NCI-H82 (cell line): ENCODE measurements at regions not wholly inside any gene's neighbourhood (a gene's known extent, or its start where the extent isn't known, plus 50 kb on each side); places are given as distances from the start of the nearest gene placed in this dataset.
"Not testable (repeated sequence)": the region's sequence is repeated elsewhere in the genome, so short reads cannot be mapped to it uniquely, and the experiment has no call there.

ENCODE experiments used
- DNase-seq: peaks from one replicate; lab custom pipeline; 2025; lab: John Stamatoyannopoulos, UW

- DNase-seq = no peak
Observed at GRCh38 chr1:219560856-219561255, 52.0 kb downstream of the ZC3H11B start.

- no peak for DNase-seq
Observed at GRCh38 chr1:219559899-219560298, 53.0 kb downstream of the ZC3H11B start.

GRCh38 chr1:219555806-219556205, 57.1 kb downstream of the ZC3H11B start:
- no peak for DNase-seq

DNA sequence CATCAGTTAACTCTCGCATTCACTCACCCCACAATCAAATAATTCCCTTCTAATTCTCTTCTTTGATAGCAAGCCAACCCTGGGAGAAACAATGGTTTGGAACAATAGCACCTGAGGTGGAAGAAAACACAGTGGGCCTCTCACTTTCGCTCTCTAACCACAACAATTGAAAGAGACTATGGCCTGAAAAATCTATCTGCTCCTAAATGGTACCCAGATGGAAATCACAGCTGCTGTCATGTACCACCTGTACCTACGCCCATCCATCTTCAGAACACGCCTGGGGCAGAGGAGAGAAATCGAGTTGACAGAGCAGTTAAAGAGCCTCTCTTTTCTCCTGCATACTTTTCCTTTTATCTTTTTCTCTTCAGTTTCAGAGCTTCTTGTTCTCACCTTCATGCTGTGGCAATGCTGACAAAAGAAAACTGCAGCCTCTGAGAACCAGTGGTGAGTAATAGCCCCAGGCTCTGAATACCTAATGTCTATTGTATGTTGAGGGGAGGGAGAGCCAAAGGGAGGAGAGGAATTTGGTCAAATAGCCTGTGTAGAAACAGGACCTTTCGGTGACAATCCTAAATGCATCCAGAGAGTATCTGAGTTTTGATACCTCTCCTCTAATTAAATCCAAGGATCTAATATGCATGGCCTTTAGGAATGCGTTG, 57.7 kb downstream of the ZC3H11B start:
- no peak for DNase-seq

DNA sequence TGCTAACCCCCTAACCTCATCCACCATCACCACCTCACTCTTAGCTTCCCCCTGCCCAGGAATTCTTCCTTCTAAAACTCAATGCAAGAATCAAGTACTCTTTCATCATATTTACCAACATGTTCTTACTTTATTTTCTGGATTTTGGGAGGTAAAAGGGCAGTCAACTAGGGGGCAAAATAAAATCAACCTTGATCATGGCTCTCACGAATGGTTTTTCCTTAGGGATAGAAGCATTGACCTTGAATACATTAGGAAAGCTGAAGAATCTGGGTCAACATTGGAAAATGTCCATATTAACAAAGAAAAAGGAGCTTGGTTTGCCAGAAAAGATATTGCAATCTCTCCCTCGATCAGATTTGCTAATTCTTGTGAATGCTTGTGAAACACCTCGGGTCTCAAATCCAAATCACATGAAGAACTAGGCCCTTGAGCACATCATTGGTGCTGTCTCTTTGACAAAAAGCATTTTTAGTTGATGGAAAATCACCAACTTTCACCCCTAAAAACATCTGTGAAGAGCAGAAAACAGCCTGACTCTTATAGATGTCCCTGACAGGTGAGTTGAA, 58.9 kb downstream of the ZC3H11B start:
- DNase-seq = no peak

GRCh38 chr1:219550201-219550600, 62.7 kb downstream of the ZC3H11B start:
- no peak for DNase-seq

- DNase-seq = no peak
Observed at GRCh38 chr1:219549215-219549614, 63.7 kb downstream of the ZC3H11B start.

DNA sequence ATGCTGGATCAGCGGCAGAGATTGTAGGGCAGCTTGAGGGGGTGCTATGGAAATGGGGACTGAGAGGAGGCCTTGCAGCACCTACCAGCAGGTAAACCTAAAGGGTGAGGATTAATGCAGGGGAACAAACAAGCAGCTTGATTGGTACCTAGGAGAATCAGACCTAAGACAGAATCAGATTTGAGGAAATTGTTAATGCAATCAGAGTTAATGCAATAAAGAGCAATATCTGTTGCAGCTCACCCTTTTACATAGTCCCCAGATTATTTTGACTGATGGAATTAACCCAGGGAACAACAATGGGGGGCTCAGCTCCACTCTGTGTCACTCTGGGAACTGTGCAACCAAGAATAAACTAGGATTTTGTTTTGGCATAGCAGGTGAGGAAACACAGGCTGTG, 64.5 kb downstream of the ZC3H11B start:
- peak; percentile 67 for DNase-seq

- not testable (repeated sequence) for DNase-seq
Observed at GRCh38 chr1:219545756-219546155, 67.1 kb downstream of the ZC3H11B start.

DNA sequence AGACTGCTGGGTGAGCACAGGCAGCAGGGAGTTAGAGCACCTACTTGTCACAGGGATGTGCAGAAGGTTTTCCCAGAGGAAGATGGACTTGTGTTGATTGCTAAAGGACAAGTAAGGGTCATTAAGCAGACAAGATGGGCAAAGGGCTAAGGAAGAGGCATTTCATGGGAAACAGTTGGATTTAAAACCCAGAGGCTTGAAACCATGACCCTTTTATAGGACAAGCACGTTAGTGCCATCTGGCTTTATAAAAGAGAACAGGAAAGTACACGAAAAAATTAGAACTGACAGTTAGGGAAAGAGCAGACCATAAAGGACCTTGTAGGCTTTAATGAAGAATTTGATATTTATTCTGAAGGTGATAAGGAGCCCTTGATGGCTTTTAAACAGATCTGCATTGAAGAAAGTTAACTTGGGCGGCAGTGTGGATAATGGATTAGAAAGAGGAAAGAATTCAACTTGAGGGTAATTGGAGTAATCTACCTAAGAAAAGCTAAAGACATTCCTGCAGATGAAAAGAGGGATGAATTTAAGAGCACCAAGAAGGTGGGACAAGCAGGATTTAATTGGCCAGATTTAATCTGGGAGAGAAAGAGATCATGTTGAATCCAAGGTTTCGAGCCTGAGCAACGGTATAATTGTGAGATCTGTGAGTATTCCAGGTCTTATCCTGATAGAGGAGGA, 68.6 kb downstream of the ZC3H11B start:
- no peak for DNase-seq

DNA sequence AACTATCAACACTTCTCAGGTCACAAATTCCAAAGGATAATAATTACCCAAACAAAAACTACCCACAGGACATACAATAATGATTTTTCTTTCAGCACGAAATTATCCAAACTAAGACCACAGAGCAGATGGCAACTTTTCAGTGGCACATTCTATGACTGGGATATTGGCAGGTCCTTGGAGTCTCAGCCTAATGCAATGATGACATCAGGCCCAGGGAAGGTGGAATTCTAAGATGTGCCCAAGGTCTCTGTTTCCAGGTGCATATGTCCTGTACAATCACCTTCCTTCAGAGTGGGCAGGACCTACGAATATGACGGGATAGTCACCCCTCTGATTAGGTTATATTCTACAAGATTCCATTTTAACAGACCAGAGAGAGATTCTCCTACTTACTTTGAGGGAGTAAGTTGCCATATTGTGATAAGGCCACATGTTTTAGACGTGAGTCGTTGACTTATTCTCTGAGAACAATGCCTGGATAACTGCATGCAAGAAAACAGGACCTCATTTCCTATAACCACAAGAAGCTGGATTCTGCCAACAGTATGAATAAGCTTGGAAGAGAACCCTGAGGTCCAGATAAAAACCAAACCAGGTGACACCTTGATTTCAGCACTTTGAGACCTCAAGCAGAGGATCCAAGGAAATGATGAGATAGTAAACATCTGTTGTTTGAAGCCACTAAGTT, 69.9 kb downstream of the ZC3H11B start:
- no peak for DNase-seq

GRCh38 chr1:219541946-219542345, 71.0 kb downstream of the ZC3H11B start:
- no peak for DNase-seq

DNA sequence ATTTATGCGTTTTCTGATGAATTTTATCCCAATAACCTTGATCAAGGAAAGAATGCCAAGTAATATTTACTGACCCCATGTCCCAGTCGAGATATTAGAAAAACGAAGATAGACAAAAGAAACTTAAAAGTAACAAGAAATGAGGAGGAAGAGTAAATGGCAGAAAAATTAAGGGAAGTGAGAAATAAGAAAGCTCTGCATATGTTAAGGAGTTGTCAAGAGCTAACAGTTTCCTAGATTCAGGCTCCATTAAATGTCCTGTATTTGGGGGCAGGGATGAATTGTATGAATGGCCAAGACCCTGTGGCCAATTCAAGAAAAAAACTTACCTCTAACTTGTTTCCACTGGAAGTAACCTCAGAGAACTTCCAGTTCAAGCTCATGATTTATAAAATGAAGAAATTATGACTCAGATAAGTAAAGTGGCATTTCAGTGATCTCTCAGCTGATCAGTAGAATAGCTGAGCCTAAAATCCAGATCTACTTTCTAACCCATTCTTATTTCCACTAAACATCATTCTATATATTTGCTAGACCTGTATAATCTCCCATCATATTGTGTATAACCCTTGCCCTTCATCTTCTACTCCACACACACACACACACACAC, 73.2 kb downstream of the ZC3H11B start:
- DNase-seq = no peak

DNA sequence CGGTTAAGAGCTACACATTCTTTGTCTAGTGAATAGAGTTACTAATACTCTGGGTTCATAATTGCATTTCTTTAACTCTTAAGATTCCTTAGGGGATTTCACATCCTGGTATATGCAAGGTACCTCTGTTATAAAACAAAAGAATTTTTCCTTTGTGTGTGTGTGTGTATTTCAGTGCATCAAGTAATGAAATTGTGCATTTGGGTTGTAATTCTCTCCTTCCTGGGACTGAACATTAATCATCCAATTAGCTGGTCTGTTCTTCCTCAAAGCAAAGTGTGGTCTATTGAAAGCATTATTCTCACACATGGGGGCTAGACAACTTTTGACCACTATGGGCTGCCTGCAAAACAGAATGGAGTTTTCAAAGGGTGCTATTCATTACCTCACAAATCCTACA, 74.0 kb downstream of the ZC3H11B start:
- no peak for DNase-seq

- DNase-seq = peak; percentile 62
Observed at GRCh38 chr1:219537223-219537631, 75.7 kb downstream of the ZC3H11B start.

DNA sequence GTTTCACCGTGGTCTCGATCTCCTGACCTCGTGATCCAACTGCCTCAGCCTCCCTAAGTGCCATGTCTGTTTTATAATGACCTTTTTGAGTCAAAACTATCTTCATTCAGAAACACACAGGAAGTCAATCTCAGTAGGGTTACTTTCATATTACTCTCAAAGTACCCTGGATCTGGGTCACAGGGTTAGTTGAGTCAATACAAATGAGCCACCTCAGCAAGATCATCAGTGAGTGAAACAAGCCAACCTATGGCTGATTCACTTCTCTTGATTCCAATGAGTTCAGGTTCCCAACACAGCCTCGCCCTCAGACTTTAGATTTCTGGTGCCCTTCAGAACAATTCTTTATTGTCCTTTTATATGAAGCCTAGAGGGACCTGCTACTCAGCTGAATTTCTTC, 76.9 kb downstream of the ZC3H11B start:
- DNase-seq = no peak

GRCh38 chr1:219534991-219535390, 77.9 kb downstream of the ZC3H11B start:
- DNase-seq = no peak

DNA sequence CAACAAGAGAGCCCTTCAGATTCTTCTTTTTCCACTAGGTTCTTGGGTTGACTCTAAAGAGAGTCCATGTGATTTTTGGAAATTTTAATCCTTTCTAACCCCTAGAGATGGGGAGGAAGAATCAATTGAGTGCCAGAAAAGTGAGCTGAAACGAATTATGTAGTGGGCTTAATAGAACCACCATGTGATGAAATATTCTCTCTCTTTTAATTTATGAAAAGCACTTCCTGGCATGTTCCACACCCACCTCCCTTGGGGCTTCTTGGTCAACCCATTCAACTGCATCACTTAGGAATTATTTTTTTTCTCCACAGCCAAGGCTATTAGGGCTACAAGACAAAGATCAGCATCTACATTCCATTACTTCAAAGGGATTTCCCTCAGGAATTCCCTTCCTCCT, 79.6 kb downstream of the ZC3H11B start:
- DNase-seq = no peak

GRCh38 chr1:219529116-219529515, 83.8 kb downstream of the ZC3H11B start:
- DNase-seq = no peak

DNA sequence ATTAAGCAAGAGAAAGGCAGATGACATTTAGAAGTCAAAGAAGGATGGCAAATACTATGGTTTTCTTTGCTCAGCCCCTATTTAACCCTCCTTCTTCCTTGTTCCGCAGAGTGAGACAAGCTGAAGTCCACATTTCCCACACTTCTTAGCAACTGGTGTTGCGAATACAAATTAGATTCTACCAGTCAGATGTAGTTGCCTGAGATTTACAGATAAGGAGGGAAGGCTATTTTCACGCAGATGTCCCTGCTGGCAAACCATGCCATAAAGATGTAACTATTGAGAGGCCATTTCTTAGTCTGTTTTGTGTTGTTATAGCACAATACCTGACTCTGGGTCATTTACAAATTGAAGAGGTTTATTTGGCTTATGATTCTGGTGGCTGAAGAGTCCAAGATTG, 84.3 kb downstream of the ZC3H11B start:
- DNase-seq = no peak

- no peak for DNase-seq
Observed at GRCh38 chr1:219527994-219528393, 84.9 kb downstream of the ZC3H11B start.

DNA sequence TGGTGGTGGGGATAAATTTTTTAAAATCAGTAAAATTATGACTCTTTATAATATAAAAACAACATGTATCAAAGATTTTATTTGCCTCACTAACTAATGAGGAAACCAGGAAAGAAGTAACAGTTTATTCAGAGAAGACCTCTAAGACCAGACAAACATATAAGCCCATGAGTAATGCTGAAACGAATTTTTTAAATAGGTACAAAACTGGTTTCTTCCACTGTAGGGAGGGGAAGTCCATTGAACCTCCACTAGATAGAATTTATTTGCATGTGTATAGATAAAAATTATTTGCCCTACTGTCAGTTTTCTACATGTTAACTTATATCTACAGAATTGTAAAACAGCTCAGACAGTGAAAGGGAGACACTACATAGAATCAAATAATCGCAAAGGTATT, 86.8 kb downstream of the ZC3H11B start:
- no peak for DNase-seq

- DNase-seq = no peak
Observed at GRCh38 chr1:219523411-219523810, 89.5 kb downstream of the ZC3H11B start.
